Astrocyte of the cerebellum (primary cell): ENCODE measurements at regions not wholly inside any gene's neighbourhood (a gene's known extent, or its start where the extent isn't known, plus 50 kb on each side); places are given as distances from the start of the nearest gene placed in this dataset.

Source experiments
- DNase-seq: peaks from one replicate; pipeline ENCODE4 v3.0.0-alpha.2; 2011; ENCODE audit warnings: low read depth
- H3K4me3 ChIP-seq: 2 replicates; pipeline ENCODE4 v1.5.1; 2011; ENCODE audit warnings: mild to moderate bottlenecking, low read depth, low read length, moderate library complexity
- in situ Hi-C: cut with HindIII; loops from 2 replicates; pipeline ENCODE4 v1.10.0; 2017; ENCODE audit warnings: low sequenced_read_pairs
- TF ChIP-seq, protein P1 (sequence below): IDR thresholded peaks from 2 replicates; pipeline ENCODE4 v1.5.1; 2012; ENCODE audit warnings: low read length, low read depth, moderate library complexity, mild to moderate bottlenecking; ENCODE audit errors: missing control alignments

DNA sequence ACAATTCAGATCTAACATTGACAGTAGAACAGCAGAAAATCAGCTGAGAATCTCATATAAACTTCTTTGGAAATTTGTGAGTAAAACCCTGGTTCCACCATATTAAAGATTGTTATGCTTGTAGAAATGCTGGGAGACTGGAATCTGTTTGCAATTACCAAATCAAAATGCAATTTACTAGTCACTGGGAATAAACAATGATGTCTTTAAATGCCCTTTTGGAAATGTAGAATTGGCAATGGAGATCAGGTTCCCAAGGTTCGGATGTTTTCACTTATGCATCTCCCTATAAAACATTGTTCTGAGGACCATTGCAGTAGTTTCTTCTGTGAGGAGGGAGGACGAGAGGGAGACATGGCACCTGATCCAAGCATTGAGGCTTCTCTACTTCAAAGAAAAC is 384.4 kb downstream of the TMEM167A start:
- DNase-seq, result no peak
- H3K4me3 ChIP-seq, result no peak overlapping the region
- TF ChIP-seq, protein P1, sequence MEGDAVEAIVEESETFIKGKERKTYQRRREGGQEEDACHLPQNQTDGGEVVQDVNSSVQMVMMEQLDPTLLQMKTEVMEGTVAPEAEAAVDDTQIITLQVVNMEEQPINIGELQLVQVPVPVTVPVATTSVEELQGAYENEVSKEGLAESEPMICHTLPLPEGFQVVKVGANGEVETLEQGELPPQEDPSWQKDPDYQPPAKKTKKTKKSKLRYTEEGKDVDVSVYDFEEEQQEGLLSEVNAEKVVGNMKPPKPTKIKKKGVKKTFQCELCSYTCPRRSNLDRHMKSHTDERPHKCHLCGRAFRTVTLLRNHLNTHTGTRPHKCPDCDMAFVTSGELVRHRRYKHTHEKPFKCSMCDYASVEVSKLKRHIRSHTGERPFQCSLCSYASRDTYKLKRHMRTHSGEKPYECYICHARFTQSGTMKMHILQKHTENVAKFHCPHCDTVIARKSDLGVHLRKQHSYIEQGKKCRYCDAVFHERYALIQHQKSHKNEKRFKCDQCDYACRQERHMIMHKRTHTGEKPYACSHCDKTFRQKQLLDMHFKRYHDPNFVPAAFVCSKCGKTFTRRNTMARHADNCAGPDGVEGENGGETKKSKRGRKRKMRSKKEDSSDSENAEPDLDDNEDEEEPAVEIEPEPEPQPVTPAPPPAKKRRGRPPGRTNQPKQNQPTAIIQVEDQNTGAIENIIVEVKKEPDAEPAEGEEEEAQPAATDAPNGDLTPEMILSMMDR, result no peak
- in situ Hi-C loops, result no loop called here

DNA sequence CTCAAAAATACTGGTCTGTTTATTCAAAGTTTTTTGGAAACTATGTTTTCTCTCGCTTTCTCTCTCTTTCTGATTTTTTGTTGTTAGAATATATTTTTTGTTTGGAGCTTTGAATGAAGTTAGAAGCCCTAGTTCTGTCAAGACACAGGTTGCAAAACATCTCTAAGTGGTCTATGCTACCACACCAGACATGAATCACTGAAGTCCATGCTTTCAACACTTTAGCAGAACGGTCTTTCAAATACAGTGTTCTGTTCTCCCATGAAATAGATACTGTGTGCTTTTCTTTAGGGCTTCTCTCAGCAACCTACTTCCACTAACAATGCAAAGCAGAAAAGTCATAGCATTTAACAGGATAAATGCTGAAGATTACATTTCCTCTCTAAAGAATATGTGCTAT is 392.5 kb downstream of the TMEM167A start:
- in situ Hi-C loops, result no loop called here
- DNase-seq, result no peak
- H3K4me3 ChIP-seq, result no peak overlapping the region
- TF ChIP-seq, protein P1, result no peak

DNA sequence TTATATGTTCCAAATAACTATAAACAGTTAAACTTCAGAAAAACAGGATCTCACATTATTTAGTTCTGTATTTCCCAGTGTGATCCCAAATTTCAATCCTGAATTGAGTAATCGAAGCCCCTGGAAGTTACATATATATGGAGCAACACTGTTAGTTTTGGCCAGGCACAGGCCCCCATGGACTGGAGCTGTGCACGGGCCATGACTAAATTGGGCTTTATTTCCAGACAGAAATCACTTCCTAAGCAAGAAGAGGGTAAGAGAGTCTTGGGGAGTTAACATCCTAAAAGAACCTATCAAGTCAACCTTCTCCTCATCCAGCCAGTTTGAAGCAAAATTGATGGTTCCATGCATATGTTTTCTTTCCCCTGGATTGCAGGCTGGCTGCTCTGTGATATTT is 393.0 kb downstream of the TMEM167A start:
- TF ChIP-seq, protein P1, result no peak
- DNase-seq, result no peak
- in situ Hi-C loops, result no loop called here
- no peak overlapping the region for H3K4me3 ChIP-seq

DNA sequence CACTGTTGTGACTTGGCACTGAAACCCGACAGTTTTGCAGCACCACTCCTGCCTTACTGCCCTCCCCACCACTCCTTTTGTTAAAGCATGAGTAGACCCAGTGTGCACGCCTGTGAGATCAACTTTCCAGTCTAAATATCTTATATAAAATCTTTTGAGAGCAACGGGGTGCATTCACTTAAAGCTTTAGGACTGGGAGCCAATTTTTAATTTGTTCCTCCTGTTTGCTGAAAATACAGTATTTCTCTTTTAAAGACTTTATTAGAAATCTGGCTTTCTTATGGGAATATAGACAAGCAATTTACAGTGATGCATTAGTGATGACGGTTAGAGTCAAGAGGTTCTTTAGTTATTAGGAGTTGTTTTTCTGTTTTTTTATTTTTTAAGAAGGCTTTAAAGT is 397.5 kb downstream of the TMEM167A start:
- TF ChIP-seq, protein P1, result no peak
- in situ Hi-C loops, result no loop called here
- H3K4me3 ChIP-seq, result no peak overlapping the region
- DNase-seq, result no peak

DNA sequence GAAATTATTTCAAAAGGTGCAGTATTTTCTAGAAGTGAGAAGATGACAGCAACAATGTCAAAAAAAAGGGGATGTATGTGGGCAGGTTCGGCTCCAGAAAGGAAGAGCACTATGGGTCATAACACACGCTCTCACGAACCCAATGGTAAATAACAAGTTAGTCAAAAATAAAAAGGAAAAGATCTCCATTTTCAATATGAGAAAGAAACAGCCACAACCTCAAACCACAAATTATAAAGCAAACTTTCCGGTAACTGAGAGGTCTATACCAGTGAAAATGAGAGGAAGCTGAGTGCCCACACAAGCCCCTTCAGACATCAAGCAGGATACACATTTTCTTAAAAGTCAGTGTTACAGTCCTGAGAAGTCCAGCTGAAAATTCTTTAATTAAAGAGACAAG is 398.5 kb upstream of the RPS23 start:
- TF ChIP-seq, protein P1, result no peak
- DNase-seq, result no peak

DNA sequence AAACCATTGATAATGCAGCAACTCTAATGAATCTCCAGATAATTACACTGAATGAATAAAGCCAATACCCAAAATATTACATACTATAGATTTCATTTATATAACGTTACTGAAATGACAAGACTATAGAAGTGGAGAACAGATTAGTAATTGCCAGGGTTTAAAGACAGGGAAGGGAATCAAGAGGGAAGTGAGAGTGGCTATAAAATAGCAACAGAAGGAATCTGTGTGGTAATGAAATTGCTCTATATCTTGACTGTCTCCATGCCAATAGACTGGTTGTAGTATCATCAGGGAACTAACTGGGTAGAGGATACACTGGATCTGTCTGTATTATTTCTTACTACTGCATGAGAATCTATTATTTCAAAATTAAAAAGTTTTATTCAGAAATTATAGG is 396.5 kb upstream of the RPS23 start:
- TF ChIP-seq, protein P1, result no peak
- no peak for DNase-seq
- in situ Hi-C loops, result no loop called here
- no peak overlapping the region for H3K4me3 ChIP-seq

More for the DNA sequence above, 398.5 kb upstream of the RPS23 start:
- in situ Hi-C loops, result no loop called here
- H3K4me3 ChIP-seq, result no peak overlapping the region
